ENCODE measurements at regions not wholly inside any gene's neighbourhood (a gene's known extent, or its start where the extent isn't known, plus 50 kb on each side); places are given as distances from the start of the nearest gene placed in this dataset.
A peak's percentile ranks its signal among the peaks of the same experiment; 100 is the strongest.

DNA sequence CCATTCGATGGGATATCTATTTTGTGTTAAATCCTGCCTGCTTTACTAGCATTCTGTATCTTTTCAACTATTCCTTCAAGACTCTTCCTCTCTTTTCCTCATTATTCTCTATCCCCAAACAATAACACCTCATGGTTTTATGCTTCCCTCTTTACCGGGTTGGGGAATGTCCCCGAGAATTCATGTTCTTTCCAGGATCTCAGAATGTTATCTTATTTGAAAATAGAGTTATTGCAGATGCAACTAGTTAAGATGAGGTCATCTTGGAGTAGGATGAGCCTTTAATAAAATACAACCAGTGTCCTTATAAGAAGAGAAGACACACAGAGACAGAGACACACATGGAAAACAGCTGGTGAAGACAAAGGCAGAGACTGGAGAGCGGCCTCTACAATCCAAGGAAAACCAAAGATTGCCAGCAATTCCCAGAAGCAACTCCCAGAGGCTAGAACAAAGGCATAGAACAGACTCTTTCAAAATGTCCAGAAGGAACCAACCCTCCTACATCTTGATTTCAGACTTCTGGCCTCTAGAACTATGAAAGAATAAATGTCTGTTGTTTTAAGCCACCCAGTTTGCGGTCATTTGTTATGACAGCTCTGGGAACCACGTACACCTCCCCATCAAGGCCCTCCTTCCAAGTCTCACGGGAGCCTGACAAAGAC, 126.8 kb upstream of the TNFAIP3 start:
- H3K4me3 ChIP-seq, result no peak overlapping the region
- peak overlapping the region in 8 of 21 experiments; percentile 21 to 67 (median 45) for H3K27ac ChIP-seq

DNA sequence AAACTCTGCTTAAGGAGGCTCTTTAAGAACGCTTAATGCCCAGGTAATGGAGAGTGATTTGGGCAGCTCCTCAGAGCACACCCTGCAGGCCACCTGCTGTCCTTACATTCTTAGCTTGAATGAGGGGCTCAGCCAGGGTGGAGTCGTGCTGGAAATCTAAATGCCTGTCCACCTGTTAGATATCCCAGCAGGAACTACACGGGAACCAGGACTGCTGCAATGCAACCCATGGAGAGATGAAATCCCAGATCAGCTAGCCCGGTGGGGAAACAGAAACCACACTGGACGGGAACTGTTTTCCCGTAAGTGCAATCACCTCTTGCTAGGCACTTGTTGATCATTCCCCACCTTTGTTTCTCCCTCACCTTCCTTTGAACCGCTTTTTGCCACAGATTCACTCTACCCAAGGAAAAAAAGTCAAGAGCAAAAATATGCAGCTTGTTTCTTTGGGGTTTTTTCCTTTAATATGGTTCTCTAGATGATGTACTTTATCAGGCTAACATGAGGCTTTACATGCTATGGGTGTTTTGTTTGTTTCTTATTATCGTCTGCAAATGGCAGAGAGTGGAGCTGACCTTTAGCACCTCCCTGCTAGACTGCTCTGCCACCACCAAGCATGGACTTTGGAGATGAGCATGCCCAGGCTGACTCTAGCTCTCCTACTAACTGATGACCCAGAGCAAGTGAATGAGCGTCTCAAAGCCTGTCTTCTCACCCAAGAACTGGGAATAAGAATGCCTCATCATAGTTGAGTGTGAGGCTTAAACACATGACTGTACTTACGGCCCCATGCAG, 125.9 kb upstream of the TNFAIP3 start:
- Histone ChIP-seq H3K4me3 (no peak overlapping the region), H3K27ac (peak overlapping the region in 6 of 21 experiments; percentile 5 to 46 (median 30))

GRCh38 chr6:137743493-137743892, 123.6 kb upstream of the TNFAIP3 start:
- H3K4me3 ChIP-seq, result no peak overlapping the region
- no peak overlapping the region for H3K27ac ChIP-seq

DNA sequence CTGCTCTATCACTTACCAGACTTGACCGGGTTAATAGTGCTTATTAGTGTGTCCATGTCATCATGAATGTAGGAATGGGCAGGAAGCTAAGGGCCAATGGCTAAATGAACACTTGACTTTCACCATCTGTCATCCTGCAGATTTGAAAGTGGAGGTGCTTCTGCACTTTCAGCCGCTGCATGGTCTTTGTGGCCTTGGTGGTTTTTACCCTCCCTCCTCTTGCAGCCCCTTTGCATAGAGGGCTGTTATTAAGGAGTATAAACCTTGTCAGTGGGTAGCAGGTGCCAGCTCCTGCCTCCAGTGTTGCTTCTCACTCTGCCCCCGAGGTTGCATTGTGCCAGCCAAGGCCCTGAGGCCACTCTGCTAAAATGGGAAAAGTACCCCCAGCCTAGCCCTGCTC, 122.2 kb upstream of the TNFAIP3 start:
- Histone ChIP-seq H3K27ac (no peak overlapping the region), H3K4me3 (no peak overlapping the region)

DNA sequence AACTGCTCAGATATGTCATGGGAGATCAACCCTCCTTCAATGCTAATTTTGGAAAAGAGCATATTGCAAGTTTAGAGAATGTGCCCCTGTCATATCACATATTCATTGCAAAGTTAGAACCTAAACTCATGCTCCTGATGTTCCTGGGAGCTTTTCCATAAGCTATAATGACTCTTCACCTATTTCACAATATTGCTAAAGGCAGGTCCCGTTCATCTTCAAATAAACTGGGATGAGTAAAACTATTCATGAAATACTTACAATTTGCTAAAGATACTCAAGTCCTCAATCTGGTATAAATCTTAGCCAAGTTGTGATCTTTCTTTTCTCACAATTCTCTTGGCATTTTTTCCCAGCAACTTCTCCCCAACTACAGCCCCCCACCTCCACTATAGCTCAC, 121.7 kb upstream of the TNFAIP3 start:
- Histone ChIP-seq H3K4me3 (no peak overlapping the region), H3K27ac (no peak overlapping the region)

- Histone ChIP-seq H3K4me3 (no peak overlapping the region), H3K27ac (no peak overlapping the region)
These were observed 120.8 kb upstream of the TNFAIP3 start for GRCh38 chr6:137746264-137746663.

DNA sequence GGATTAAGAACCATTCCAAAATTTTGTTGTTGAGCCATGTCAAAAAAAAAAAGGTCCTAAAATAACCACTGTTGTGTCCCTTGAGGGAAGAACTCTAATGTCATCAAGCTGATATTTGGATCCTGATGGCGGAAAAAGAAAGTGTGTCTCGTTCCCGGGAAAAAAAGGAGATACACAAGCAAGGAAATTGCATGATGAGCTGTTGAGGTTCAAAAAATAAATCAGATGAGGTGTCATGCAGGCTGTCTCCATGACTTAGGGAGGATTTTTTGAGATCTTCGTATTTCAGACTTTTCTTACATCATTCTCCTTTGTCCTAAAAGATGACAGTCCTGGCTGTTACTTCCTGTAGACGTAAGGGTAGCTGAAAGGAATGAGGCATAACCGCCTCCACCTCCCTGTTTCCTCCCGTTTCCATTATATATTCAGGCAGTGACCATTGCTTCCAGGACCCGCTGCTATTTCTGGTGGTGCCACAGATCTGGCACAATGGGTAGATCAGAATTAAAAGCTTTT, 117.3 kb upstream of the TNFAIP3 start:
- Histone ChIP-seq H3K27ac (peak overlapping the region in 6 of 21 experiments; percentile 1 to 47 (median 22)), H3K4me3 (no peak overlapping the region)

DNA sequence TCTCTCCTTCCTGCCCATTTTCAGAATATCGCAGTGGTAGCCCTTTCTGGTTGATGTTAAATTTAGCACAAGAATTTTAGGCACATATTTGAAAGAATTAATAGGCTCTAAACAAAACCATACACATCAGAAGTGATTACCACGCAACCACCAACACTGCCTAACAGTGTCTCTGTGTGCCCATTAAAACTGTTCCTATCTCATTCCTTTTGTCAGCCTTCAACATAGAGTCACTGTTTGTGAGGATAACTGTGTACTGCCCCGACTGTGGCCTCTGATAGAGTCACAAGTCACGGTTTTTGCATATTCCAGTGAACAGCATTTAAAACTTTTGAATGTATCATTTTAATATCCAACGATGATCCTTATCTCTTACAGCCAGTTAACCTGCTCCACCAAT, 116.8 kb upstream of the TNFAIP3 start:
- H3K27ac ChIP-seq, result peak overlapping the region in 4 of 21 experiments; percentile 1 to 47 (median 11)
- H3K4me3 ChIP-seq, result no peak overlapping the region

DNA sequence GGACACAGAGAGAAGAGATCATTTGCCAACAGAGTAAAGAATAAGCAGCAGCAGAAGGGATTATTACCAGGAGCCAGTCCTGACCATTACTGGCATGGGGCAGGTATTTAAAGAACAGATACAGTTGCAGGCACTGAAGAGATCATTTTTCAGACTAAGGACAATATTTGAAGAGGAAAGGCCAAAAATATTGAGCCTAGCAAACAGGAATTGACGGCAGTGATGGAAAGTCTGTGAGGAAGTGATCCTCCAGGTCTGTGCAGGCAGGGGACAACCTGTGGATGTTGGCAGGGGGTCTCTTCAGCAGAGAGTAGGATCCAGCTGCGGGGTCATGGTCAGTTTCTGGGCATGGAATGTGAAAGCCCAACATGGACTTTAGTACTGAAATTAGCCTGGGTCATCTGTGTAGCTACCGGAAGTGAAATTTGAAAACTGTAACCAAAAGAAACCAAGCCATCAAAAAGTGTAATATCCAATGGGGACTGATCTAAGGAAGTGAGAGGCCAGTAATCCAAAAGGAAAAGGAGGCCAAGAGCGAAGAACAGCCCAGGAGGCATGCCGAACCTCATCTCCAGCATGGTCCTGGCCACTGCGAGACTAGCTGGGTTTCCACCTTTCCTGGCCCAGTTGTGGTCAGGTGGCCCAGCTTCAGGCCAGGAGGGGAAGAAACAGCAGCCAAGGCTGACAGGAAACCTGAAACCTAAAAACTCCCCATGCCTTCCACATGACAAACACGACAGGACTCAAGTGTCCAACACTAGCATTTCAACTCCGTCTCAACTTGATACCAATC, 115.1 kb upstream of the TNFAIP3 start:
- H3K4me3 ChIP-seq, result no peak overlapping the region
- no peak overlapping the region for H3K27ac ChIP-seq

- Histone ChIP-seq H3K27ac (no peak overlapping the region), H3K4me3 (no peak overlapping the region)
These were observed 112.7 kb upstream of the TNFAIP3 start for GRCh38 chr6:137754366-137754765.

GRCh38 chr6:137754866-137755265, 112.2 kb upstream of the TNFAIP3 start:
- H3K27ac ChIP-seq, result no peak overlapping the region
- no peak overlapping the region for H3K4me3 ChIP-seq

DNA sequence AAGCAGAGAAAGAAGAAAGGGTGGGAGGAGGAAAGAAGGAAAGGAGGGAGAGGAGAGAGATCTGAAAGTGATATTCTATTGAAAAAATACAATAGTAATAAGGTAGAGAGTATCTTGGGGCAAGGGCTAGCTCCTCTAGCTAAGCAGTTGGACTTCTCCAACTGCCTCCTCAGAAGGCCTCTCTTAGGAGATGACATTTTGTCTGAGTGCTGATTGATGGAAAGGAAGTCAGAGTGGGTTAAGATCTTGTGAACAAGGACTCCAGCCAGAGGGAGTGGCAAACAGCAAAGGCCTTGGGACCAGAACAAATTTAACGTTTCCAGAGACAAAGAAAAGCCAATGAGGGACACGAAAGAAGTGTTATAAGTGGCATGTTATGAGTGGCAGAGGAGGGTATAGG, 111.8 kb upstream of the TNFAIP3 start:
- no peak overlapping the region for H3K4me3 ChIP-seq
- H3K27ac ChIP-seq, result no peak overlapping the region

- no peak overlapping the region for H3K4me3 ChIP-seq
- H3K27ac ChIP-seq, result no peak overlapping the region
These were observed 110.3 kb upstream of the TNFAIP3 start for GRCh38 chr6:137756788-137757187.

DNA sequence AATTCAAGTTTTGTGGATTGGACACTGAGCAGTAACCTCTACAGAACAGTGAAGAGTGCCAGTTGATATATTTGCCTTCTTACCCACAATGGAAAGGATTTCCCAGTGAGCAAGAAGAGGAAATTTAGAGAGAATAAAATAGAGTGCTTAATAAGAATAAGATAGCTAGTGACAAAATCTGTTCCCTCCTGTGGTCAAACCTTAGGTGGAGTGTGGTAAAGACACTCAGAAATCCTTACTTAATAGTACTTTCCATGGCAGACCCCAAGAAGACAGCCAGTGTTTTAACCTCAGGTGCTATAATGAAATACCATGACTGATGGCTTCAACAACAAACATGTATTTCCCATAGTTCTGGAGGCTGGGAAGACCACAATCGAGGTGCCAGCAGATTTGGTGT, 108.4 kb upstream of the TNFAIP3 start:
- no peak overlapping the region for H3K27ac ChIP-seq
- no peak overlapping the region for H3K4me3 ChIP-seq

DNA sequence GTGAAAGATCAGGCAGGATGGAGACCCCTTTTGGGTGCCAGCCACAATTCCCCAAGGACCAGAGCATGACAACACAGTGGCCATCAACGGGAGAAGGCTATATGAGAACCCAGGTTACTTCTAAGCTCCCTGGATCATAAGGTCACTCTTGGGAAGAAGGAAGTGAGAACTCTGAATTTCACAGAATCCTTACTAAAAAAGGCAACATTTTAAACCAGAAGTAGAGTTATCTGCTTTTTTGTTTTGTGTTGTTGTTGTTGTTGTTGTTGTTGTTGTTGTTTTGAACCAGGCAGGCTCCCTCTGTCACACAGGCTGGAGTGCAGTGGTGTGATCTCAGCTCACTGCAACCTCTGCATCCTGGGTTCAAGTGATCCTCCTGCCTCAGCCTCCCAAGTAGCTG, 107.4 kb upstream of the TNFAIP3 start:
- Histone ChIP-seq H3K27ac (no peak overlapping the region), H3K4me3 (no peak overlapping the region)

DNA sequence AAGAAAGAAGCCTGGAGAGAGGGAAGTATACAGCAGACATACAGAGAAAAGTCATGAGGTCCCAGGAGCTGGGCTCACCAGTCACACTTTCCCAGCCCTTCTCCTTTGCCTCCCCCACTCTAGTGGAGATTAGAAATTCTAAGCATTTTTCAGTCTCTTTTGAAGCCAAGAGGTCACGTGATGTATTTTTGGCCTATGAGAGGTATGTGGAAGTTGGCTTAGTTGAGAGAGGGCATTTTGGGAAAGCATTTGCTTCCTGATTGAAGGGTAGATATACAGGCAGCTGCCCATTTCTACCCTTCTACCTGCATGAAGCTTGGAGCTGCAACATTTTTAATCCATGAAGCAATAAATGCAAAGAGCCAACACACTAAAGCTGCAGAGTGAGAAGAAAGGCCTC, 106.0 kb upstream of the TNFAIP3 start:
- no peak overlapping the region for H3K4me3 ChIP-seq
- H3K27ac ChIP-seq, result no peak overlapping the region

- Histone ChIP-seq H3K4me3 (no peak overlapping the region), H3K27ac (no peak overlapping the region)
These were observed 105.6 kb upstream of the TNFAIP3 start for GRCh38 chr6:137761487-137761886.

DNA sequence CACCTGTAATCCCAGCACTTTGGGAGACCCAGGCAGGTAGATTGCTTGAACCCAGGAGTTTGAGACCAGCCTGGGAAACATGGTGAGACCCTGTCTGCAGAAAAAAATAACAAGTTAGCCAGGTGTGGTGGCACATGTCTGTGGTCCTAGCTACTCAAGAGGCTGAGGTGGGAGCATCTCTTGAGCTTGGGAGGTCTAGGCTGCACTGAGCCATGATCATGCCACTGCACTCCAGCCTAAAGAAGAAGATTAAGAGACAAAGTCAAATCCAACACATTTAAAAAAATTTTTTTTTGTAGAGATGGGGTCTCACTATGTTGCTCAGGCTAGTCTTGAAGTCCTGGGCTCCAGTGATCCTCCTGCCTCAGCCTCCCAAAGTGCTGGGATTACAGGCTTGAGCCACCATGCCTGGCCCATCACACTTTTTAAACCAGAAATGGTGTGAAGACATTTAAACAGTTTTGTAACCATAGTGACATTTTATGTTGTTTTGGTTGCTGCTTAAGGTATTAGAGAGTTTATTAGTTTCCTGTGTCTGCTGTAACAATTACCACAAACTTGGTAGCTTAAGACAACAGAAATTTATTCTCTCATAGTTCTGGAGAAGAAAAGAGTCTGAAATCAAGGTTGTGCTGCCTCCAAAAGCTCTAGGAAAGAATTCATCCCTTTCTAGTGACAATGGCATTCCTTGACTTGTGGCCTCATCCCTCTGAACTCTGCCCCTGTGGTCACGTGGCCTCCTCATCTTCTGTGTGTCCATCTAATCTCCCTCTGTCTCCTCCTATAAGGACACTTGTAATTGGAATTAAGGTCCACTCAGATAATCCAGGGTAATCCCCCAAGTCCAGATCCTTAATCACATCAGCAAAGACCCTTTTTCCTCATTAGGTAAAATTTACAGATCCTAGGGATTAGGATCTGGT, 104.6 kb upstream of the TNFAIP3 start:
- H3K27ac ChIP-seq, result no peak overlapping the region
- H3K4me3 ChIP-seq, result no peak overlapping the region

GRCh38 chr6:137763436-137763835, 103.6 kb upstream of the TNFAIP3 start:
- Histone ChIP-seq H3K27ac (no peak overlapping the region), H3K4me3 (no peak overlapping the region)
